Stimulated activated CD4-positive, alpha-beta T cell treated with anti-CD3 and anti-CD28 coated beads, Interleukin-2, amount 100 ng/mL, for 24 hours (primary cell): ENCODE measurements at regions not wholly inside any gene's neighbourhood (a gene's known extent, or its start where the extent isn't known, plus 50 kb on each side); places are given as distances from the start of the nearest gene placed in this dataset.

Experiments
- DNase-seq, 2 donors: peaks; one replicate each; pipeline ENCODE4 v3.0.0-alpha.2; 2020

GRCh38 chr2:118658596-118659198, 188.8 kb downstream of the EN1 start:
- DNase-seq = no peak

DNA sequence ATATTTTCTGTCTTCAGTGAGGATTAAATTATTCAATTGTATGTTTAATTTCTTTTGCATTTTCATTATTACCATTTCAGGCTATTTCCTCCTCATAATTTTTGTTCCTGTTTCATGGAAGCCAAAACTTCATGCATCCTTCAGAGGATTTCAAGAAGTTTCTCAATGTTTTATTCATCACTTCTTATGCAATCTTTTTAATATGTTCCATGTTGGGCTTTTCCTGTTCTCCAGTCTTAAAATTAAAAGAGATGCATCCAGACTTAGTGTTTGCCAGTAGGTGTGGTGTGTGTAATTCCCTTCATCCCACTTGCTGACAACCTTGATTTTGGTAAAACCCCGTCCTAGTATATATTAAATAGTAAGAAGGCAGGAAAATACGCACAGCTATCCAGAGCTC, 190.0 kb downstream of the EN1 start:
- no peak for DNase-seq

DNA sequence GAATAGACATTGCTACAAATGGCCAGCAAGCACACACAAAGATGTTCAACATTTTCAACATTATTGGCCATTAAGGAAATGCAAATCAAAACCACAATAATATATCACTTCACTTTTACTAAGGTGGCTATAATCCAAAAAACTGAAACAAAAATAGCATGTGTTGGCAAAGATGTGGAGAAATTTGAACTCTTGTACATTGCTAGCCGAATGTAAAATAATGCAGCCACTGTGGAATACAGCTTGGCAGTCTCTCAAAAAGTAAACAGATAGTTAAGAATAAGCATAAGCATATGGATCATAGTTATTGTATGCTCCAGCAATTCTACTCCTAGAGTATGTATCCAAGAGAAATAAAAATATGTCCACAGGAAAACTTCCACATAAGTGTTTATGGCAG, 192.5 kb downstream of the EN1 start:
- no peak for DNase-seq

DNA sequence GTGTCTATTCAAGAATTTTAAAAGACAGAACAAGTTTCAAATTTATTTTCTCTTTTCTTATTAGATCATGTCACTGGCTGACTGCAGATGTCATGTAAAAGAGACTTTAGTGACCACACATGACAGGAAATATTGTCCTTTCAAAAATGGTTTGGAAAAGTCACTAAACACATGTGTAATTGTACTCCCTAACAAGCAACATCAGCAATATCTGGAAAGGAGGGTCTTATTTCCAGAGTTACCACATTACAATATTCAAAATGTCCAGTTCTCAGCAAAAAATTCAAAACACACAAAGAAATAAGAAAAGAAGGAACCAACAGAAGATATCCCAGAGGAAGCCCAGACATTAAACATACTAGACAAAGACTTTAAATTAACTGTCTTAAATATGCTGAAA, 197.1 kb downstream of the EN1 start:
- no peak for DNase-seq

- DNase-seq = no peak
Measured at GRCh38 chr2:118645876-118646275, 201.6 kb downstream of the EN1 start.

DNA sequence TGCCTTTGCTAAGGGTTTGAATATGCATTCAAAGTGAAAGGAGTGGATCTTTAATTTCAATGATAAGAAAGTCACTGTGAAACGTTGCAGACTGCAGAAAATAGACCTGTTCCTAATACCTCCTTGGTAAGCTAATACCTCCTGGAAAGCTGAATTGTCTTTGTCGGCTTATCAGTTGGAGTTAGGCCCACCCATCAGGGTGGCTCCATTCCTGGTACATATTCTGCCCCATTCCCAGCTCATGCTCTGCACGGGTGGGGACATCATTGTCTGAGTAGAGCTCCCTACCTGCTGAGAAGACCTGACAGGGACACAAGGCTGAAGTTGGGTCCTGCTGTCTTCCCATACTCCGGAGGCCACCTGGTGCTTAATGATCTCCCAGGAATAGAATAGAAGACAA, 203.3 kb downstream of the EN1 start:
- no peak for DNase-seq

- no peak for DNase-seq
Measured at GRCh38 chr2:118643294-118643693, 204.2 kb downstream of the EN1 start.

- DNase-seq = no peak
Measured at GRCh38 chr2:118642501-118642900, 204.9 kb downstream of the EN1 start.

DNA sequence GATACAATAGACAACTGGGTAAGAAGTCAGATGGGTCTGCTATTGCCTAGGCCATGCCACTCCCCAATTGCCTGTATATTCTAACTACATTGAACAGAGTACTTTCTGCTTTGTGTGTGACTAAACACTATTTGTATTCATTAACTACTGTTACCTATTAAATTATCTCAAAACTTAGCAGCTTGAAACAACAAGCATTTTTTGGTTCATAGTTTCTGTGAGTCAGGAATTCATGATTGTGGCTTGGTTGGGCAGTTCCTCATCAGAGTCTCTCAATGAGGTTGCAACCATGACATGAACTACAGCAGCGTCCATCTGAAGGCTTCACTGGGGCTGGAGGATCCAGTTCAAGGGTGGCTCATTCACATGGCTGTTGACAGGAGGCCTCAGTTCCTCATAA, 205.7 kb downstream of the EN1 start:
- no peak for DNase-seq

- no peak for DNase-seq
Measured at GRCh38 chr2:118639371-118639770, 208.1 kb downstream of the EN1 start.

DNA sequence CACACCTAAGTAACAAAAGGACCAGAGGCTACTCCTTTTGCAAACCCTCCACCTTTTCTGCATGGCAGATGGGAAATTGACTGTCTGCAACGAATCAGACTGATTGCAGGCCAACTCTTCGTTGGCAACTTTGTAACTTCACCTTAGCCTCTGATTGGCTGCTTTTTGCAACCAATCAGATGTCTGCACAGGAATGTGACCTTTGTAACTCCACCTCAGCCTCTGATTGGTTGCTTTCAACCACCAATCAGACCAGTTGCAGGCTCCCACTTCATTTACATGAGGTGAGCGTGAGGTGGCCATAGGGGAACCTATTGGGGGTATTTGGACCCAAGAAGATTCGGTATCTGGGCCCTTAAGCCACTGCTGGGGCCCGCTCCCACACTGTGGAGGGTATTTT, 209.0 kb downstream of the EN1 start:
- DNase-seq = no peak

GRCh38 chr2:118635891-118636290, 211.6 kb downstream of the EN1 start:
- no peak for DNase-seq

- no peak for DNase-seq
Measured at GRCh38 chr2:118634876-118635275, 212.6 kb downstream of the EN1 start.

- DNase-seq = no peak
Measured at GRCh38 chr2:118633371-118634018, 214.0 kb downstream of the EN1 start.

GRCh38 chr2:118632921-118633320, 214.5 kb downstream of the EN1 start:
- DNase-seq = no peak

DNA sequence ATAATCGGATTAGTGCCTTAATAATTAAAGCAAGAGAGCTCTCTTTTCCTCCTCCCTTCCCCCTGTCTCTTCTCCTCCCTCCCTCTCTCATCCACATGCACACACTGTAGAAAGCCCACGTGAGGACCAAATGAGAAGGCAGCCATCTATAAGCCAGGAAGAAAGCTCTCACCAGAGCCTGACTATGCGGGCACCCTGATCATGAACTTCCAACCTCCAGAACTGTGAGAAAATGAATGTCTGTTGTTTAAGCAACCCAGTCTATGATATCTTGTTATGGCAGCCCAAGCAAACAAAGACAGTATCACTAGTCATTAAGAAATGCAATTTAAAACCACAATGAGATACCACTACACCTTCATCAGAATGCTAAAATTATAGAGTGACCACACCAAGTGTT, 220.3 kb downstream of the EN1 start:
- no peak for DNase-seq

DNA sequence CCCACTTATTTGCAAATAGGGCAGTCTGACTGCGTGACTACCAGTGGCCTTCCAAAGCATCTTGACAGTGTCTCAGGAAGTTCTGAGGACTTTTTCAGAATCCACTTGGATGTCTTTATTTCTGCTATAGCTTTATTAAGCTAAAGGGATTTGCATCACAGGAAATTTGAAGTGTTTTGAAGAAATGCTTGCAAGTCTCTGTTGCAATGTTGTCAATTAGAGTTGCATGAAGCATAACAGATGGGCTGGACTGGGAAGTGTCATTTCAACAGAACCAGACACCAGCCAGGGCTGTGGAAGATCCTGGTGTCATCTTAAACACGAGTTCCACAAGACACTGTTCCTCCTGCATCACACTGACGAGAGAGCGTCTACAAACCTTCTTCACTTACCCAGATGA, 224.5 kb downstream of the EN1 start:
- DNase-seq = no peak

DNA sequence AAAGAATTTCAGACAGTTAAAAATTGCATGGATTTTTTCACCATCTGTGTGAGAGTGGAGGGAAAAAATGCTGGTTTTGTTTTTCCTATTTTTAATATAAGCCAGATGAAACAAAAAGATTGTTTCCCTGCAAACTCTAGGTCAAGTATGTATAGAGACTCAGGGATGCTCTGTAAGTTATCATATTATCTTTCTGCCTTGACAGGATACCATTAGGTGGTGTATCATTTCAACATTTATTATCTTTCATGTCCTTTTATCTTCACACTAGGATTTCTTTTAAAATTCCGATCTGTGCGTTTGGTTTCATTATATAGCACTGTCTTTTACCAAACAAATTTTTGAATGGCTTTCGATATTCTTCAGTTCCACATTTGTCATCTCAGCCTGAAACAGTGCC, 225.3 kb downstream of the EN1 start:
- DNase-seq = no peak

GRCh38 chr2:118618279-118618678, 229.2 kb downstream of the EN1 start:
- no peak for DNase-seq

- no peak for DNase-seq
Measured at GRCh38 chr2:118616432-118616831, 231.0 kb downstream of the EN1 start.

DNA sequence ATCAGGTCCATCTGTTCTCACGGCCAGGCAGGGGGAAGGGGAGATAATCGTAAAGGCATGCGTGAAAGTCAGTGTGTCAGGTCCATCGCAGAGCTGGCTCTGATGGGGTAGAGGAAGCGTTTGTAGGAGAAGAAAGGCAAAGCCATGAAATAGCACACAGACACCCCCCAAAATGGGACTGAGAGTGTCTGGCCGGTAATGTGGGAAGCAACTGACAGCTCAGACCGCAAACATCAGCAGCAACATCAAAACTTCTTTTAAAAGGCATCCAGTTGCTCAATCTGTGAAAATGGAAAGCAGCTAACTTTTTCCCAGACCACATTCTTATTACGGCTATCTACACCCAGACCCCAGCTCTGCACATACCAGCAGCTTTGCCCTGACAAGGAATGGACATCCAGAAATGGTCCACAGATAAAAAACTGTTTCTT, 232.6 kb downstream of the EN1 start:
- DNase-seq = no peak

- no peak for DNase-seq
Measured at GRCh38 chr2:118613737-118614136, 233.7 kb downstream of the EN1 start.

DNA sequence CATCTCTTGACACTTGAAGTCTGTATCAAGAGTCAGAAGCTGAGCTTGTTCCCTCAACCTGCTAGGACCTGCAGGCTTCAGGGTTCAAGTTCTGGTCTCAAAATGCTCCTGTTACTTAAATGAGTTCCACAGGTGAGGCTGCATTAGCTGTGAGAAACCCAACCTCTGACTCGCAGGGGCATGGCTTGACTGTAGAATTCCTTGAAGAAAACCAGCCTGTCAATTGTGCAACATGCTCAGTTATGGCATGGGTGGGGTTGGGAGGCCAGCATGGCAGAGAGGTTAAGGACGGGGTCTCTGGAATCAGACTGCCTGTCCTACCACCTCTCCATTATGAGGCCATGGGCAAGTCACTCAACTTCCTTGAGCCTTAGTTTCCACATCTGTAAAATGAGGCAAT, 235.8 kb downstream of the EN1 start:
- no peak for DNase-seq

DNA sequence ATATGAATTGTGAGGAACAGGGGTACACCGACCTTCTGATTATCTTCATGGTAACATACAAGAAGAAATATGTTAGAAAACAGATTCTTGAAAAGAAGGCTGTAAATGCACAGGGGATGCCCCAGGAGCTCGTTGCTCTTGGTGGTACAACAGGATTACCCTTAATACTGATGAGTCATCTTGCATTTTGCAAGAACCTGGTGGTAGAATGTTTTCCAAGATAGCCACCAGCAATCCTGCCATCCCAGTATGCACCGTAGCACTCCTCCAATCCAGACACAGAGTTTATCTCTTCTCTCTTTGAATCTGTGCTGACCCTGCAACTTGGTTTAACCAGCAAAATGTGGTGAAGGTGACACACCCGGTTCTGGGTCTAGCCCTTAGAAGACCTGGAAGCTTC, 238.3 kb downstream of the EN1 start:
- DNase-seq = no peak

DNA sequence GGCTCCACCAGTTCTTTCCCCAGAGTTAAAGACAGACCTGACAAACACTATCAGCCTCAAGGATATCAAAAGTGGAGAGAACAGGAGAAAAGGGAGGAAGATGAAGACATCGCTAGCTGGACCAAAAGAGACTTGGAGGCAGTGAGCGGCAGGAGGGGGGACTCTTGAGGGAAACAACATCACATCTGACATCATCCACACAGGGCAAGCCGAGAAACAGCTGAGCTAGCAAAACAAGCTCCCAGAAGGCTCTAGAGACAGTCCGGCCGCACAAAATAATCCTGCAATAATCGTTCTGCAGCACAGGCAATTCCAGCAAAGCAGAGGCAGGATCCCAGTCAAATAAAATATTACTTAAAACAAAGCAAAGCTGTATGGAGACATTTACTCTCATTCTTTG, 239.8 kb downstream of the EN1 start:
- DNase-seq = no peak
